ENCODE measurements at regions not wholly inside any gene's neighbourhood (a gene's known extent, or its start where the extent isn't known, plus 50 kb on each side); places are given as distances from the start of the nearest gene placed in this dataset.

DNA sequence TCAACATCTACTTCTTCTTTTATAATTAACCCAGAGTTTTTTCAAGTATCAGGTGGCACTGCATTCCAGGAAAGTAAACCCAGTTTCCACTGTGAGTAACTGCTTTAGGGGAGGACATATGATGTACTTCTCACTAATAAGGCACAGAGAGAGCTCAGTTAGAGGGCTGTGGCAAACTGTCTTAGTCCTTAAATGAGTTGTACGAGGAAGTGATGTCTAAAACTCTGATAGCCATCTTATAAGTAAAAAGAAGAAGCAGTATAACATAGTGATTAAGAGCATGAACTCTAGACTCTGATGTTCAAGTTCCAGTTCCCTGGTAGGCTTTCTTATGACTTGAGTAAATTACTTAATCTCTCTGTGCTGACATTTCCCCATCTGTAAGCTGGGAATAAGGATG, 58.7 kb upstream of the PTGS2 start:
- Mint-ChIP-seq H3K4me1 (no peaks in the 10 kb centered on the region), H3K27me3 (no peaks in the 10 kb centered on the region), H3K4me3 (no peak overlapping the region), H3K9me3 (ENCODE audit: insufficient read depth) (no peaks in the 10 kb centered on the region), H3K27ac (no peak overlapping the region)
- no peak overlapping the region for H3K9ac ChIP-seq (ENCODE audit: low read length)
- no peak overlapping the region for H2AFZ ChIP-seq (ENCODE audit: insufficient read depth, low read depth, low read length, poor library complexity, severe bottlenecking)
- ATAC-seq (ENCODE audit: low read depth) (no peak), DNase-seq (no peak)
- no peak overlapping the region for H3K4me2 ChIP-seq (replicated peaks; ENCODE audit: low read depth, low read length, poor library complexity, severe bottlenecking)
- ChIA-PET CTCF (no interaction called here), POLR2A (no interaction called here)
- H3K4me1 ChIP-seq (ENCODE audit: control insufficient read depth in 2 of 2, insufficient read depth in 2 of 2, low read length in 2 of 2): no peaks in the 10 kb centered on the region
- TF ChIP-seq, protein P1, sequence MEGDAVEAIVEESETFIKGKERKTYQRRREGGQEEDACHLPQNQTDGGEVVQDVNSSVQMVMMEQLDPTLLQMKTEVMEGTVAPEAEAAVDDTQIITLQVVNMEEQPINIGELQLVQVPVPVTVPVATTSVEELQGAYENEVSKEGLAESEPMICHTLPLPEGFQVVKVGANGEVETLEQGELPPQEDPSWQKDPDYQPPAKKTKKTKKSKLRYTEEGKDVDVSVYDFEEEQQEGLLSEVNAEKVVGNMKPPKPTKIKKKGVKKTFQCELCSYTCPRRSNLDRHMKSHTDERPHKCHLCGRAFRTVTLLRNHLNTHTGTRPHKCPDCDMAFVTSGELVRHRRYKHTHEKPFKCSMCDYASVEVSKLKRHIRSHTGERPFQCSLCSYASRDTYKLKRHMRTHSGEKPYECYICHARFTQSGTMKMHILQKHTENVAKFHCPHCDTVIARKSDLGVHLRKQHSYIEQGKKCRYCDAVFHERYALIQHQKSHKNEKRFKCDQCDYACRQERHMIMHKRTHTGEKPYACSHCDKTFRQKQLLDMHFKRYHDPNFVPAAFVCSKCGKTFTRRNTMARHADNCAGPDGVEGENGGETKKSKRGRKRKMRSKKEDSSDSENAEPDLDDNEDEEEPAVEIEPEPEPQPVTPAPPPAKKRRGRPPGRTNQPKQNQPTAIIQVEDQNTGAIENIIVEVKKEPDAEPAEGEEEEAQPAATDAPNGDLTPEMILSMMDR (IDR thresholded peaks at IDR 0.05): no peak
- TF ChIP-seq EZH2 (IDR thresholded peaks at IDR 0.05; ENCODE audit: borderline replicate concordance, insufficient read depth, low read depth, low read length, poor library complexity, severe bottlenecking): no peak
- H3K36me3 ChIP-seq (replicated peaks in 1 of 2; ENCODE audit: control extremely low read depth in 1 of 2, control insufficient read depth in 1 of 2, extremely low read depth in 1 of 2, insufficient read depth in 2 of 2, low read length in 1 of 2): no peaks in the 10 kb centered on the region
- intact Hi-C loops (cut with micrococcal nuclease): no loop called here
- H4K20me1 ChIP-seq (ENCODE audit: control insufficient read depth, insufficient read depth, low read length, poor library complexity, severe bottlenecking): no peaks in the 10 kb centered on the region
- no peak overlapping the region for H3K27ac ChIP-seq (ENCODE audit: low read length in 2 of 2)
- no peaks in the 10 kb centered on the region for H3K79me2 ChIP-seq (ENCODE audit: control insufficient read depth, insufficient read depth, low read length)
- WGBS (ENCODE audit: insufficient coverage): no CpG with 5 or more reads among the region's 1 CpG
- H3K27me3 ChIP-seq (replicated peaks in 1 of 4; ENCODE audit: control extremely low read depth in 1 of 4, control insufficient read depth in 3 of 4, insufficient read depth in 4 of 4, low read length in 3 of 4): no peaks in the 10 kb centered on the region
- no peaks in the 10 kb centered on the region for H3K9me3 ChIP-seq (ENCODE audit: control extremely low read depth in 1 of 3, control insufficient read depth in 2 of 3, insufficient read depth in 1 of 3, low read length in 2 of 3)
- no peak overlapping the region for H3K4me3 ChIP-seq (ENCODE audit: control extremely low read depth in 1 of 5, extremely low read depth in 1 of 5, insufficient read depth in 1 of 5, low read depth in 2 of 5, low read length in 4 of 5)

DNA sequence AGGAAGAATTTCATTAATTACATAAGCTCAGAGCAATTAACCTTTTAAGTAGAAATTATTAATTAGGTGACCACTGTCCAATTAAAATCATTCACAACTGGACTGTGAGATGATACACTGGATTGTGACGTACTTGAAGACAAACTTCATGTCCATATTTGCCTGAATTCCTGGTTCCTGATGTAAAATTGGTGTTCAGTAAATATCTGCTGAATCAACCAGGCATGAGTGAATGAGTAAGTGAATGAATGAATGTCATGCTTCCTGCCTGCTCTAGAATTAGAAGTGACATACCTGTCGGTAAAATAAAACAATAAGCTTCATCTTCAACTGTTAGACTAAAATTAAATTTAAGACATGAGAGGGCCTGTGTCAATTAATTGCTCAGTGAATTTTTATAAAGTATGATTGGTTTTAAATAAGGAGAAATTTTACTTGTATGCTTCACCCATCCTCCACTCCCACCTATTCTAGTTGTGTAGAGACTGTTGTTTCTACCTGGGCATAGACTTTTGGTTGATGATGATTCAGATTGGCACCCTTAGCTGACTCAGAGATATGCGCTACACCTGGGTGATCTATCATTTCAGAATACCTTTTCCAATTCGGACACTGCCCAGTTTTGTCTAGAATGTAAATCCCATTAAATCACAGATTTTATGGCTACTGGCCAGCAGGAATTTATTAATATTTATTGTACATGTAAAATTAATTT, 56.9 kb upstream of the PTGS2 start:
- Histone ChIP-seq H3K27ac (ENCODE audit: low read length in 2 of 2) (no peak overlapping the region), H3K9ac (ENCODE audit: low read length) (no peak overlapping the region), H3K4me3 (ENCODE audit: control extremely low read depth in 1 of 5, extremely low read depth in 1 of 5, insufficient read depth in 1 of 5, low read depth in 2 of 5, low read length in 4 of 5) (no peak overlapping the region), H3K4me1 (ENCODE audit: control insufficient read depth in 2 of 2, insufficient read depth in 2 of 2, low read length in 2 of 2) (no peaks in the 10 kb centered on the region), H4K20me1 (ENCODE audit: control insufficient read depth, insufficient read depth, low read length, poor library complexity, severe bottlenecking) (no peaks in the 10 kb centered on the region), H3K79me2 (ENCODE audit: control insufficient read depth, insufficient read depth, low read length) (no peaks in the 10 kb centered on the region), H3K4me2 (replicated peaks; ENCODE audit: low read depth, low read length, poor library complexity, severe bottlenecking) (no peak overlapping the region), H3K36me3 (replicated peaks in 1 of 2; ENCODE audit: control extremely low read depth in 1 of 2, control insufficient read depth in 1 of 2, extremely low read depth in 1 of 2, insufficient read depth in 2 of 2, low read length in 1 of 2) (no peaks in the 10 kb centered on the region), H2AFZ (ENCODE audit: insufficient read depth, low read depth, low read length, poor library complexity, severe bottlenecking) (no peak overlapping the region), H3K9me3 (ENCODE audit: control extremely low read depth in 1 of 3, control insufficient read depth in 2 of 3, insufficient read depth in 1 of 3, low read length in 2 of 3) (no peaks in the 10 kb centered on the region), H3K27me3 (replicated peaks in 1 of 4; ENCODE audit: control extremely low read depth in 1 of 4, control insufficient read depth in 3 of 4, insufficient read depth in 4 of 4, low read length in 3 of 4) (no peaks in the 10 kb centered on the region)
- ChIA-PET POLR2A (no interaction called here), CTCF (no interaction called here)
- H3K4me1 Mint-ChIP-seq: no peaks in the 10 kb centered on the region
- no peak overlapping the region for H3K4me3 Mint-ChIP-seq
- H3K9me3 Mint-ChIP-seq (ENCODE audit: insufficient read depth): no peaks in the 10 kb centered on the region
- WGBS (ENCODE audit: insufficient coverage): no CpG with 5 or more reads among the region's 4 CpGs
- H3K27ac Mint-ChIP-seq: no peak overlapping the region
- ATAC-seq (ENCODE audit: low read depth) (no peak), DNase-seq (no peak)
- H3K27me3 Mint-ChIP-seq: peaks cover 4% of the 10 kb centered on the region
- intact Hi-C loops (cut with micrococcal nuclease): no loop called here
- TF ChIP-seq EZH2 (IDR thresholded peaks at IDR 0.05; ENCODE audit: borderline replicate concordance, insufficient read depth, low read depth, low read length, poor library complexity, severe bottlenecking): no peak
- TF ChIP-seq, protein P1 (IDR thresholded peaks at IDR 0.05): no peak

Data from B cell (primary cell).